HG03097 (cell line): ENCODE measurements at regions not wholly inside any gene's neighbourhood (a gene's known extent, or its start where the extent isn't known, plus 50 kb on each side); places are given as distances from the start of the nearest gene placed in this dataset.
"Not testable (repeated sequence)": the region's sequence is repeated elsewhere in the genome, so short reads cannot be mapped to it uniquely, and the experiment has no call there.

Source experiments
- ATAC-seq: cut with Tn5 transposase; IDR thresholded peaks from one replicate; pipeline ENCODE4 v1.9.1; 2021; ENCODE audit not compliant: unreplicated experiment, low FRiP score

DNA sequence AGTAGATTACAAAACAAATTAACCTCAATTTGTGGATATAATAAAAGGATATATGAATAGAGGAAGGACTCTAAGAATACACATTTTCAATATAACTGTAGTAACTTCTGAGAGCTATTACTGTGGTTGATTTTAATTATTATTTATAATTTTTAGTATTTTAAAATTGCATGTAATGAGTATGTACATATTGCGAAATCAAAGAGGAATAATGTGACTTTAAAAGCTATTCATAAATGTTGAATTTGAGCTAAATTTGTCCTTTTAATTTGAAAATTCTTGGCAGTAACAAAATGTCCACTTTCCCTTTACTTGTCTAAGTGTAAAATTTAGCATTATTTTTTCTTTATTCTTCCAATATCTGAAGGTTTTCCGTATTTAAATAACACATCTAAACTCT lies 750.6 kb upstream of the PCDH15 start:
- no peak for ATAC-seq

DNA sequence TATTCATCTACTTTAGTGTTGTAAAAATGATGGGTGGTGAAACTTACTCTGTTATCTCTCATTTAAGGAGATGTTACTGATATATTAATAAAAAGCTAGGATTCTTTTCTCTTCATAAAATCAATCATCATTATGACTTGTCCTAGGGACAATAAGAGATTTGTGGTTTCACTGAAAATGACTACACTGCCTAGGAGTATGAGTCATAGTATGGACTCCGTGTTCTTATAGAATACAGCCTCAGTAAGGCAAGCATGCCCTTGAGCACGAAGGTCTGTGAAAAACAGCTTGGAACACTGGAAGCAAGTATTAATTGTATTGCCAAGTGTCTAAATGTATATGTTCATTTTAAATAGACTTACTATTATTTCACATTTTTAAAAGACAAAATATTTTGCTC lies 749.2 kb upstream of the PCDH15 start:
- ATAC-seq, result no peak

GRCh38 chr10:55537497-55537896 lies 736.5 kb upstream of the PCDH15 start:
- ATAC-seq, result not testable (repeated sequence)

GRCh38 chr10:55519264-55519663 lies 718.2 kb upstream of the PCDH15 start:
- ATAC-seq, result no peak

DNA sequence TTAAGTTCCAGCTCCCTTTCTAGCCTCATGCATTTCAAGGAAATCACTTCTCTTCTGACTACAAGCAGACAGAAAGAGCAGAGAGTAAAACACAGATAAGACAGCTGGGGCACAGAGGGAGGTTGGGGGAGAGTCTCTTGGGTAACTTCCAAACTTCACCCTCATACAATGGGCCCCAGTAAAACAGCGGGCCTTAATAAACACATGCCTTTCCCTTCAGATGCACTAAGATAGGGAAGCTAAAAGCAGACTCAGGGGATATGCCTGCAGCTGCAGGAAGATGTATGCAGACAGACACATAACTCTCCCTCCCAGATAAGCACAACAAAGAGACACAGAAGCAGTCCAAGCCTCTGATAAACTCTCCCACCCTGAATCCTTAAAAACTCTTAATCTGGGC lies 717.4 kb upstream of the PCDH15 start:
- ATAC-seq, result not testable (repeated sequence)

- ATAC-seq, result no peak
Measured at GRCh38 chr10:55509168-55509567, 708.1 kb upstream of the PCDH15 start.

DNA sequence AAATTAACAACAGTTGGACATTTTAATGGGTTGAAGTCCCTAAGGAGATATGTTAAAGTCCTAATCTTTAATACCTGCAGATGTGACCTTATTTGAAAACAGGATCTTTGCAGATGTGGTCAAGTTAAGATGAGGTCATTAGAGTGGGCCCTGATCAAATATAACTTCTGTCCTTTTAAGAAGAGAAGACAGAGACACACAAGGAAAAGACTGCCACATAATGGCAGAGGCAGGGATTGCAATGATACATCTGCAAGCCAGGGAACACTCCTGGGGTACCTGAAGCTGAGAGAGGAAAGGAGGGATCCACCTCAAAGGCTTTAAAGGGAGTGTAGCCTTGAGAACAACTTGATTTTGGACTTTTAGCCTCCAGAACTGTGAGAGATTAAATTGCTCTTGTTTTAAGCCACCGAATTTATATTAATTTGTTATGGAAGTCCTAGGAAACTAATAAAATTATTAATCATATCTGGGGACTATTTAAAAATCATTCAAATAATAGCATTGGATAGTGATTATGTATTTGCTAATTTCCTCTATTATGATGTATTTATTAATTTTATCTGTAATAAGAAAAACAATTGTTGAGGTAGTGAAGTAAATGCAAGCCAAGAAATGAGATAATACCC lies 700.0 kb upstream of the PCDH15 start:
- ATAC-seq, result no peak

DNA sequence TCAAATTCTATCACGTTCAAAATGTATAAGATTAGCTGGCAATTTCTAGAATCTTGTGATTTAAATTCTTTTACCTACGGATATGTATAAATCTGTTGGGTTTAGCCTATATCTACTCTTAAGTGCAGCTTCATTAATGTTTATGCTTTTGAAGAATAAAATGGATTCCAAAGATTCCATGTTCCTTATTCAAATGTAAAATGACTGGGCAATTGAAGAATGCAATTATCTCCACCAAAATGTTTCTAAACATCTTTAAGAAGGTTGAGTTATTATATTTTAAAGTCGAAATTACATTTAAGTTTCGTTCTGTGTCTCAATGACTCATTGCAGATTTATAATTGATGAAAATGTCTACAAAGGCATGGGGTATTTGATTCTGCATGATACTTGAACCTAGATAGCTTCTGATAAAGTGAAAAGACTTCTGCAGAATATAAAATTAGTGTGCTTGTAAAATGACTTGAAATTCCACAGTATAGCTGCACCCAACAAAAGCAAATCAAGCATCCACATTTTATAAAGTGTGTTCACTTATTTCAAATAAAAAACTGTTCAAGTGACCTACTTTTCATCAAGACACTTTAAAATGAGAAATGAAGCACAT lies 697.0 kb upstream of the PCDH15 start:
- ATAC-seq, result no peak

DNA sequence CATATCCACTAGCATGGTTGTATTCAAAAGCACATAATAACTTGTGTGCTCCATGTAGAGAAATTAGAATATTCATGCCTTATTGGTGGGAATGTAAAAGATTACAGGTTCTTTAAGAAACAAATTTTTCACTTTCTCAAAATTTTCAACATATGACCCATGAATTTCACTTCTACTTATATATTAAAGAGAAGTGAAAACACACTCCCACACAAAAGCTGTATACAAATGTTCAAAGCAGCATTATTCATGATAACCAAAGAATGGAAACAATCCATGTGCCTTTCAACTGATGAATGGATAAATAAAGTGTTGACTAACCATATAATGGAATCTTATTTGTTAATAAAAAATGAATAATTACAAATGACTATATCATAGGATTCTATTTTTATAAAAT lies 694.5 kb upstream of the PCDH15 start:
- ATAC-seq, result no peak

DNA sequence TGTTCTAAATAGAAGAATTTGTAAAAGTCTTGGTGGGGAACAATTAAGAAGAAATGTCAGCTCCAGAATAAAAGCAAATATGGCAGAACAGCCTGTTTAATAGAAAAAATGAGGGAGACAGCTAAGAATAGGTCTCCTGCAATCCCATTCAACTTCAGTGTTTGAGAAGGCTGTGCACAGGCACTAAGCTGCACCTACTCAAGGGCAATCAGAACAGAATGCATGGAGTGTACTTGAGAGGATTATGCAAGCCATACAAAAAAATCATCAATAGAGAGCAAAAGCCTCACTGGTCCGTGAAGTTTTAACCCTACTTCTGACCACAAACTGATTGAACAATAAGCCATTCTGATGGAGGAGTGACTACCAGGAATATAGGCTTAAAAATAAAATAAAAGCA lies 690.7 kb upstream of the PCDH15 start:
- no peak for ATAC-seq

DNA sequence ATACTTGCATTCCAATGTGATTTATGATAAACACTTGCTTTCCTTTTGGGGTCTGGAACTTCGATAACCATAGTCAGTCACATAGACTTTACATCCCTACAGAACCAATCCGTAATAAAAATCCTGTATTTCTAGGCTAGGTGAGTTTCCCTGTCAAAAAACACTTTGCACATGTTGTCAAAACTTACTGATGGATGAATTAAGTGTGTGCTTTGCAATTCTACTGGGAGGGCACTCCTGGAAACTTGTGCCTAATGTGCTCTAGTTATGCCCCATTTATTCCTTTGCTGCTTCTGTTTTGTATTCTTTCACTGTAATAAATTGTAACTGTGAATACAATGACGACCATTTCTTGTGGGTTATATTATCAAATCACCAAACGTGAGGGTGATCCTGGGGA lies 684.8 kb upstream of the PCDH15 start:
- no peak for ATAC-seq

DNA sequence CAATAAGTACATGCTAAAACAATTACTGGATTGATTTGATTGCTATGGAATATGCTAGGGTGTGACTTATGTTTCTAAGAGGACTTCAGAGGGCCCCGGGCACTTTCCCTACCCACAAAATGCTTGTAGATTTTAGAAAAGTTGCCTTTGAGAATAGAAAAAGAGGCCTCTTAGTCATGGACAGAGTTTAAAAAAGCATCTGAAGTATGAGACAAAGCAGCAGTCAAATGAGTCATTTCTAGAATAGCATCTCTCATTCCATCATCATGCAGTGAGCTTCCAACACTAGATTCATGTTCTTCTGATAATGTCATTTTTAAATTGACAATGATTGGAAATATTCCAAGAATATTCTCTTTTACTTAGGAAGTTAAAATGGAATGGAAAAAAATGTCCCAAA lies 675.1 kb upstream of the PCDH15 start:
- no peak for ATAC-seq

- no peak for ATAC-seq
Measured at GRCh38 chr10:55474258-55474657, 673.2 kb upstream of the PCDH15 start.

DNA sequence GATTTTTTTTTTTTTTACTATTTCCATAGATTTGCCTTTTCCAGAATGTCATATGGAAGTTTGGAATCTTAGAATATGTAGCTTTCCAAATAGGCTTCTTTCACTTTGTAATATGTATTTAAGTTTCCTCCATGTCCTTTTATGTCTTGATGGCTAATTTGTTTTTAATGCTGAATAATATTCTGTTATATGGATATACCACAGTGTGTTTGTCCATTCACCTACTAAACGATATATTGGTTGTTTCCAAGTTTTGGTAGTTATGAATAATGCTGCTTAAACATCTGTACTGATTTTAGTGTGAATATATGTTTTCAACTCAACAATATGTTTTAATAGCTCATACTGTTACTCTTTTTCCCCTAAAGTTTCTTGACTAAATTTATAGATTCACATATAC lies 669.8 kb upstream of the PCDH15 start:
- ATAC-seq, result no peak

DNA sequence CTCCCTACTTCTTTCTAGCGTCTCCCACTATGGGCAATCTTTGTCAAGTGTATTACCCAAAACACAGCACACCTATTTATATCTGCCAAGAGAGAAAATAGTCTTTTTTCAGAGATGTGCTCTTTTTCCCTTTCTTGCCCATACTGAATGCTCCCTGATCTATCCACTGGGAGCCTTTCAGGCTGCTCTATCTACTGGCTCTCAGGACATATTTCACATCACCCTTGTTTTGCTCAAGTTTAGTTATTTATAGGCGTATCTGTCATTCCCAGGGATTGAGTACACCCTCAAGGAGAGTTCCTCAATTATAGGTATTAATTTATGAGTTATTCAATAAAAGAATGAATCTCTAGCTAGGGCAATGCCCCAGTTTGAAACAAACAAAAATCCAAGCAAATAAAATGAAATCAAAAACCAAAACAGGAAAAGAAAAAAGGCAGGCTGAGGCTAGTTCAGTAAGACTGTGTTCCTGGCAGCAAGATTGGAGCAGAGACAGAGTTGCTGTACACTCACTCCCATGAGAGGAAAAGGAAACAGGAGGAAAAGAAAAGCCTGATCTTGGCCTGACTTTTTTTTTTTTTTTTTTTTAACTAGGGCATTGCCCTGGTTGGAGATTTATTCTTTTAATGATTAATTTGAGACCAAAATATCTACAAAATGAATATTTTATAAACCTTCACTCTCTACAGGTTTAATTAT lies 665.9 kb upstream of the PCDH15 start:
- no peak for ATAC-seq

- ATAC-seq, result no peak
Measured at GRCh38 chr10:55464083-55464482, 663.1 kb upstream of the PCDH15 start.

DNA sequence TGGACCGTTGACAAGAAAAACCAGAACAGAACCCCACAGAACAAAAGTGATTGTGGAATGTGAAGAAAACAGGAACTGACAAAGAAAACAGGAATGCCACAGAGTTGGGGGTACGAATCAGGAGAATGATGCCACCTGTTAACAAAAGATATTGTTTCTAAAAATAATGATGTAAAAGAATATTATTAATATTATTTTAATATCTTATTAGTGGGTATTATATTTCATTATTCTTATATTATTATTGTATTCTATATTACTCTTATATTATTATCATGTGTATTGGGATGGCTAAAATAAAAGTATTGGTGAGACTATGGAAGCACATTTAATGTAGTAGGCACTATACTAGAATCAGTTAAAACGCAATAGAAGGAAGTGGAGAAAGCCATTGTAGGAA lies 659.0 kb upstream of the PCDH15 start:
- ATAC-seq, result no peak

- ATAC-seq, result no peak
Measured at GRCh38 chr10:55449981-55450380, 649.0 kb upstream of the PCDH15 start.

DNA sequence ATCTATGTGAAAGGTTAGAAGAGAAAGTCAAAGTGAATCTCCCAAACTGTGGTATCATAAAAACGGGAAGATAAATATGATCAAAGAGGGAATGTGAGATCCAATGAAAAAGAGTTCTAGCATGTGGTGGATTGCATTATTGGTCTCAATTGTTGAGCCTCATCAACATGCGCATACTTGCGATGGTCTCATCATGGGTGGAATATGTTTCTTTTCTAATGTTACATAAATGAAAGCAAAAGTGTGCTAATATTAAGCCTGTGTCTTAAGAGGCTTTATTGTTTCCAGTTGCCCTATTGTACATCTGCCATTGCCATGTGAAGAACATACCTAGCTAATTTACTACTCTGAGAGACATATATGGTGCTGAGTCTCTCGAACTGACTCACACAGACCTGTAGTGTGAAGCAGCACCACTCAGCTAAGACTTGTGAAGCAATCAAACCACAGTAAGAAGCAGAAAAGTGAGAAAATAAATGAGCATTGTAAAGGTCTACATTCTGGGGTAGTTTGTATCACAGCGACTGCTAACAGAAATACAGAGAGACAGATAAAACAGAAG lies 645.5 kb upstream of the PCDH15 start:
- ATAC-seq, result no peak

GRCh38 chr10:55441777-55442176 lies 640.7 kb upstream of the PCDH15 start:
- no peak for ATAC-seq

GRCh38 chr10:55426138-55426537 lies 625.1 kb upstream of the PCDH15 start:
- no peak for ATAC-seq

- no peak for ATAC-seq
Measured at GRCh38 chr10:55410415-55410885, 609.4 kb upstream of the PCDH15 start.
